BE2C (cell line): ENCODE measurements at regions not wholly inside any gene's neighbourhood (a gene's known extent, or its start where the extent isn't known, plus 50 kb on each side); places are given as distances from the start of the nearest gene placed in this dataset.
"Not testable (repeated sequence)": the region's sequence is repeated elsewhere in the genome, so short reads cannot be mapped to it uniquely, and the experiment has no call there.

Experiments used
- DNase-seq: peaks from one replicate; pipeline ENCODE4 v3.0.0-alpha.2; 2020
- H3K27me3 ChIP-seq: fragments of 250-450 bp; sonication (Bioruptor Pico); 2 replicates; pipeline ENCODE4 v1.5.1; 2020; ENCODE audit warnings: mild to moderate bottlenecking
- H3K36me3 ChIP-seq: fragments of 250-450 bp; sonication (Bioruptor Pico); 2 replicates; pipeline ENCODE4 v1.5.1; 2020; ENCODE audit warnings: mild to moderate bottlenecking
- H3K4me1 ChIP-seq: fragments of 250-450 bp; sonication (Bioruptor Pico); 2 replicates; pipeline ENCODE4 v1.5.1; 2020
- H3K4me3 ChIP-seq: 2 replicates; pipeline ENCODE4 v1.5.1; 2011; ENCODE audit warnings: low read depth, low read length
- H3K9me3 ChIP-seq: fragments of 250-450 bp; sonication (Bioruptor Pico); 2 replicates; pipeline ENCODE4 v1.5.1; 2020
- CTCF ChIP-seq: IDR thresholded peaks from 2 replicates; pipeline ENCODE4 v1.5.1; 2012; ENCODE audit warnings: mild to moderate bottlenecking, low read depth, low read length

GRCh38 chr4:100632163-100632562 is 114.3 kb upstream of the EMCN start:
- TF ChIP-seq CTCF = no peak
- no peaks in the 10 kb centered on the region for H3K27me3 ChIP-seq
- no peaks in the 10 kb centered on the region for H3K4me1 ChIP-seq
- no peak for DNase-seq
- no peaks in the 10 kb centered on the region for H3K36me3 ChIP-seq
- H3K9me3 ChIP-seq = no peaks in the 10 kb centered on the region
- H3K4me3 ChIP-seq = no peak overlapping the region

GRCh38 chr4:100631281-100631968 is 113.6 kb upstream of the EMCN start:
- Histone ChIP-seq H3K4me1 (no peaks in the 10 kb centered on the region), H3K9me3 (no peaks in the 10 kb centered on the region)

GRCh38 chr4:100630341-100630740 is 112.5 kb upstream of the EMCN start:
- no peak overlapping the region for H3K4me3 ChIP-seq

More at GRCh38 chr4:100631281-100631968, 113.6 kb upstream of the EMCN start:
- no peaks in the 10 kb centered on the region for H3K36me3 ChIP-seq
- no peaks in the 10 kb centered on the region for H3K27me3 ChIP-seq
- no peak for TF ChIP-seq CTCF
- no peak for DNase-seq
- H3K4me3 ChIP-seq = no peak overlapping the region

GRCh38 chr4:100609810-100610209 is 92.0 kb upstream of the EMCN start:
- H3K4me3 ChIP-seq = no peak overlapping the region
- no peaks in the 10 kb centered on the region for H3K9me3 ChIP-seq
- H3K4me1 ChIP-seq = no peaks in the 10 kb centered on the region
- no peak for DNase-seq
- no peak for TF ChIP-seq CTCF
- no peaks in the 10 kb centered on the region for H3K27me3 ChIP-seq
- no peaks in the 10 kb centered on the region for H3K36me3 ChIP-seq

More at GRCh38 chr4:100630341-100630740, 112.5 kb upstream of the EMCN start:
- TF ChIP-seq CTCF = no peak
- DNase-seq = no peak
- no peaks in the 10 kb centered on the region for H3K36me3 ChIP-seq
- H3K27me3 ChIP-seq = no peaks in the 10 kb centered on the region
- no peaks in the 10 kb centered on the region for H3K9me3 ChIP-seq
- no peaks in the 10 kb centered on the region for H3K4me1 ChIP-seq

GRCh38 chr4:100608651-100609050 is 90.8 kb upstream of the EMCN start:
- not testable (repeated sequence) for H3K4me3 ChIP-seq, H3K27me3 ChIP-seq, H3K9me3 ChIP-seq, H3K36me3 ChIP-seq, DNase-seq, H3K4me1 ChIP-seq

GRCh38 chr4:100605144-100605543 is 87.3 kb upstream of the EMCN start:
- Histone ChIP-seq H3K4me3 (no peak overlapping the region), H3K9me3 (no peaks in the 10 kb centered on the region), H3K27me3 (no peaks in the 10 kb centered on the region), H3K36me3 (no peaks in the 10 kb centered on the region), H3K4me1 (no peaks in the 10 kb centered on the region)
- no peak for TF ChIP-seq CTCF
- DNase-seq = no peak

GRCh38 chr4:100593935-100594334 is 76.1 kb upstream of the EMCN start:
- TF ChIP-seq CTCF = no peak
- Histone ChIP-seq H3K27me3 (no peaks in the 10 kb centered on the region), H3K4me3 (no peak overlapping the region), H3K4me1 (no peaks in the 10 kb centered on the region), H3K36me3 (no peaks in the 10 kb centered on the region), H3K9me3 (no peaks in the 10 kb centered on the region)
- DNase-seq = no peak
